ENCODE measurements at regions not wholly inside any gene's neighbourhood (a gene's known extent, or its start where the extent isn't known, plus 50 kb on each side); places are given as distances from the start of the nearest gene placed in this dataset.
"Not testable (repeated sequence)": the region's sequence is repeated elsewhere in the genome, so short reads cannot be mapped to it uniquely, and the experiment has no call there.

DNA sequence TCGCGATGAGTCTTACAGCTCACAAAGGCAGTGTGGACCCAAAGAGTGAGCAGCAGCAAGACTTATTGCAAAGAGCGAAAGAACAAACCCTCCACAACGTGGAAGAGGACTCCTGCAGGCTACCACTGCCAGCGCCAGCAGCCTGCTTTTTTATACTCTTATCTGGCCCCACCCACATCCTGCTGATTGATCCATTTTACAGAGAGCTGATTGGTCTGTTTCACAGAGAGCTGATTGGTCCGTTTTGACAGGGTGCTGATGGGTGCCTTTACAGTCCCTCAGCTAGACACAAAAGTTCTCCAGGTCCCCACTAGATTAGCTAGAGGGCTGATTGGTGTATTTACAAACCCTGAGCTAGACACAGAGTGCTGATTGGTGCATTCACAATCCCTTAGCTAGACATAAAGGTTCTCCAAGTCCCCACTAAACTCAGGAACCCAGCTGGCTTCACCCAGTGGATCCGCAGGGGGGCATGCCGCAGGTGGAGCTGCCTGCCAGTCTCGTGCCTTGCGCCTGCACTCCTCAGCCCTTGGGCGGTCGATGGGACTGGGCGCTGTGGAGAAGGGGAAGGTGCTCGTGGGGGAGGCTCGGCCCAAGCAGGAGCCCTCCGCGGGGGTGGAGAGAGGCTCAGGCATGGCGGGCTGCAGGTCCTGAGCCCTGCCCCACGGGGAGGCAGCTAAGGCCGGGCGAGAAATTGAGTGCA, 75.7 kb downstream of the QDPR start:
- not testable (repeated sequence) for ATAC-seq, H3K4me1 Mint-ChIP-seq

DNA sequence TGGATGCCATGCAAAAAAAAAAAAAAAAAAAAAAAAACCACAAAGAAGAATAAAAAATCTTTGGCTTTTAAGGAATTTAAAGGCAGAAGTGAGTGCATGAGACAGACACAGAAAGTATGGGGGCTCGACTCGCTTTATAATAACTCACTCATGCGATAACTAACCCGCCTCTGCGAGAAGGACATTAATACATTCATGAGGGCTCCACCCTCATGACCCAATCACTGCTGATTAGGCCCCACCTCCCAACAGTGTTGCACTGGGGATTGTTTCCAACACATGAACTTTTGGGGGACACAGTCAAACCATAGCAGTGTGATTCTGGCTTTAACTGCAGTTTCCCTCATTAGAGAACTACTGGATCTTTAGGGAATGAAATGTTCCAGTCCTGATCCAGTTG, 78.1 kb downstream of the QDPR start:
- H3K4me1 Mint-ChIP-seq, result no peaks in the 10 kb centered on the region
- ATAC-seq (no peak), DNase-seq (ENCODE audit: low spot score in 2 of 2) (no peak)
- no peaks in the 10 kb centered on the region for H3K36me3 Mint-ChIP-seq
- H3K9me3 Mint-ChIP-seq, result no peaks in the 10 kb centered on the region
- no peak overlapping the region for H3K4me3 Mint-ChIP-seq
- H3K27ac Mint-ChIP-seq, result no peak overlapping the region

More for the DNA sequence above, 75.7 kb downstream of the QDPR start:
- not testable (repeated sequence) for H3K9me3 Mint-ChIP-seq; H3K27ac Mint-ChIP-seq; H3K4me3 Mint-ChIP-seq; H3K36me3 Mint-ChIP-seq; DNase-seq (ENCODE audit: low spot score in 2 of 2)

DNA sequence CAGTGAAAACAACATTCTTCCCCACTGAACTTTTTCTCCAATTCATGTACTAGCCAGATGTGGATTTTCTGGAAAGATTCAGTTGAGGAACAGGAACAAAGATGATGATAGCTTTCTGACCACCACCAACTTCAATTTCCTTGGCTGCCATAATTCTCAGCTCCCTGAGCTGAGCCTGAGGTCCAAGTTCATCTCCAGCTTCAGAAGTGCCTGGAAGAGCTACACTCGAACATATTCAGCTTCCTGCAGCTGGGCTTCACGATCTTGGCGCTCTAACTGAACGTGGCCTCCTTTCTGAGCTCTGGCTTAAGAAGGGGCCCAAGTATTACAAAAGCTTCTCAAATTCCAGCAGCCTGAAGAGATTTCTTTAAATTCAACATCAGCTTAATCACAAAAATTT, 83.9 kb downstream of the QDPR start:
- Mint-ChIP-seq H3K4me1 (no peaks in the 10 kb centered on the region), H3K9me3 (no peaks in the 10 kb centered on the region), H3K27ac (no peak overlapping the region)

GRCh38 chr4:17426222-17426621, 85.7 kb downstream of the QDPR start:
- ATAC-seq (no peak), DNase-seq (ENCODE audit: low spot score in 2 of 2) (no peak)
- Mint-ChIP-seq H3K36me3 (no peaks in the 10 kb centered on the region), H3K9me3 (no peaks in the 10 kb centered on the region), H3K27ac (no peak overlapping the region), H3K4me1 (no peaks in the 10 kb centered on the region), H3K4me3 (no peak overlapping the region)

More for the DNA sequence above, 83.9 kb downstream of the QDPR start:
- no peak overlapping the region for H3K4me3 Mint-ChIP-seq
- no peaks in the 10 kb centered on the region for H3K36me3 Mint-ChIP-seq
- ATAC-seq, result no peak
- DNase-seq (ENCODE audit: low spot score in 2 of 2), result no peak

DNA sequence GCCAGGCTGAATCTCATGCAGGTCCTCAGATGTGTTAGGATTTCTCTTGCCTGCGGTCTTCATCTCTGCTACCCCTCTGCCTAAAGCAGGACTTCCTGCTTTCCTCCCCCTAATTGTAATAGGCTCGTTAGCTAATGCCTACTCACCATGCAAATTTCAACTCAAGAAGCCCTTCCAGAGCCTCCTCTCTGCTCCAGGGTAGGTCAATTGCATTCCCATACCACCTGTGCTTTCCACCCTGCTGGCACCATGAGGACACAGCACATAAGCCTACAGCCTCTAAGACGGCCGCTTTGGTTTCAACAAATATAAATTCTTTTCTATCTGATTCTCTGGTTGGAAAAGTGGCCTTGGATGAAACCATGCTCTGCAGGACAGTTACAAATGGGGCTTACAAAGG, 93.9 kb downstream of the QDPR start:
- ATAC-seq (no peak), DNase-seq (ENCODE audit: low spot score in 2 of 2) (no peak)
- H3K27ac Mint-ChIP-seq, result no peak overlapping the region
- H3K36me3 Mint-ChIP-seq, result no peaks in the 10 kb centered on the region
- peaks cover 5% of the 10 kb centered on the region for H3K9me3 Mint-ChIP-seq
- H3K4me3 Mint-ChIP-seq, result no peak overlapping the region
- no peaks in the 10 kb centered on the region for H3K4me1 Mint-ChIP-seq

DNA sequence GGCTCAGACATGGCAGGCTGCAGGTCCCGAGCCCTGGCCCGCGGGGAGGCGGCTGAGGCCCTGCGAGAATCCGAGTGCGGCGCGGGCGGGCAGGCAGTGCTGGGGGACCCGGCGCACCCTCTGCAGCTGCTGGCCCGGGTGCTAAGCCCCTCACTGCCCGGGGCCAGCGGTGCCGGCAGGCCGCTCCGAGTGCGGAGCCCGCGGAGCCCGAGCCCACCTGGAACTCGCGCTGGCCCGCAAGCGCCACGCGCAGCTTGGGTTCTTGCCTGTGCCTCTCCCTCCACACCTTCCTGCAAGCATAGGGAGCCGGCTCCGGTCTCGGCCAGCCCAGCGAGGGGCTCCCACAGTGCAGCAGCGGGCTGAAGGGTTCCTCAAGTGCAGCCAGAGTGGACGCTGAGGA, 97.5 kb downstream of the QDPR start:
- Mint-ChIP-seq H3K36me3 (no peaks in the 10 kb centered on the region), H3K4me1 (no peaks in the 10 kb centered on the region), H3K27ac (no peak overlapping the region), H3K4me3 (no peak overlapping the region), H3K9me3 (peaks cover 7% of the 10 kb centered on the region)
- DNase-seq (ENCODE audit: low spot score in 2 of 2) (no peak), ATAC-seq (no peak)

DNA sequence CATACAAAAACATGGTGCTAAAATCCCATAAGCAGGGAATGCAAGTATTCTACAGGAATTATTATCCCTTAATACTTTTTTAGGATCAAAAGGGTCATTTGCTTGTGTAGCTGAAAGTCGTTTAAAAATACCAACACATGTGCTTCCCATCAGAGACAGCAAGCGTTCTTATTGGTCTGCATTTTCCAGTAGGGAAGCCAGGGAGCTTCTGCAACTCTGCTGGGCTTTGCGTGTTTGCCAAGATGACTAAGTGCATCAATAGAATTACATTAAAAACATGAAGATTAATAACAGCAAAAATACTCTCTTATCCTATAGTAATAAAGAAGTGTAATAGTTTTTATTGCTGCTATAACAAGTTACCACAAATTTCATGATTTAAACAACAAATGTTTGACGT, 111.2 kb downstream of the QDPR start:
- Mint-ChIP-seq H3K9me3 (no peaks in the 10 kb centered on the region), H3K36me3 (no peaks in the 10 kb centered on the region), H3K27ac (no peak overlapping the region), H3K4me1 (no peaks in the 10 kb centered on the region), H3K4me3 (no peak overlapping the region)
- no peak for DNase-seq (ENCODE audit: low spot score in 2 of 2)
- no peak for ATAC-seq

- ATAC-seq (no peak), DNase-seq (ENCODE audit: low spot score in 2 of 2) (no peak)
- no peaks in the 10 kb centered on the region for H3K9me3 Mint-ChIP-seq
- H3K36me3 Mint-ChIP-seq, result no peaks in the 10 kb centered on the region
- no peaks in the 10 kb centered on the region for H3K4me1 Mint-ChIP-seq
- no peak overlapping the region for H3K4me3 Mint-ChIP-seq
- H3K27ac Mint-ChIP-seq, result no peak overlapping the region
These were observed 113.1 kb downstream of the QDPR start for GRCh38 chr4:17398805-17399204.

- Mint-ChIP-seq H3K36me3 (no peaks in the 10 kb centered on the region), H3K4me3 (no peak overlapping the region), H3K4me1 (no peaks in the 10 kb centered on the region), H3K27ac (no peak overlapping the region), H3K9me3 (no peaks in the 10 kb centered on the region)
- ATAC-seq, result no peak
- no peak for DNase-seq (ENCODE audit: low spot score in 2 of 2)
These were observed 113.9 kb downstream of the QDPR start for GRCh38 chr4:17398035-17398434.

- ATAC-seq, result no peak
These were observed 114.3 kb downstream of the QDPR start for GRCh38 chr4:17397611-17398010.

GRCh38 chr4:17385403-17385802, 126.5 kb downstream of the QDPR start:
- Mint-ChIP-seq H3K9me3 (no peaks in the 10 kb centered on the region), H3K36me3 (no peaks in the 10 kb centered on the region), H3K4me1 (peaks cover 20% of the 10 kb centered on the region), H3K4me3 (peak overlapping the region; percentile 44), H3K27ac (peak overlapping the region; percentile 69)
- ATAC-seq (peak; percentile 78), DNase-seq (ENCODE audit: low spot score in 2 of 2) (no peak)

More at GRCh38 chr4:17397611-17398010, 114.3 kb downstream of the QDPR start:
- Mint-ChIP-seq H3K36me3 (no peaks in the 10 kb centered on the region), H3K4me1 (no peaks in the 10 kb centered on the region), H3K4me3 (no peak overlapping the region), H3K27ac (no peak overlapping the region), H3K9me3 (no peaks in the 10 kb centered on the region)
- DNase-seq (ENCODE audit: low spot score in 2 of 2), result no peak

DNA sequence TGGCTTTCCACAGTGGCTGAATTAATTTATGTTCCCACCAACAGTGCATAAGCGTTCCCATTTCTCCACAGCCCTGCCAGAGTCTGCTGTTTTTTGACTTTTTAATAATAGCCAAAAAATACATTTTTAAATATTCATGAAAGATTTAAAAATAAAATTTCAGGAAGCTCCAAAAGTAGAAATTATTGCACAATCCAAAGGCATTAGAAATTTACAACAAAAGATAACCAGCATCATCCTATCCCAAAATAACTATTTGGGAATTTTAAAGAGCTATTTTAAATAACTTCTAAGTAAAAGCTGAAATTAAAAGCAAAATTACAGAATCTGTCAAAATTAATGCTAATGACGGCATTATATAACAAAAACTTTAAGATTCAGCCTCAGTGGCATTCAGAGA, 131.5 kb downstream of the QDPR start:
- no peaks in the 10 kb centered on the region for H3K9me3 Mint-ChIP-seq
- DNase-seq (ENCODE audit: low spot score in 2 of 2), result no peak
- no peak overlapping the region for H3K4me3 Mint-ChIP-seq
- ATAC-seq, result no peak
- H3K4me1 Mint-ChIP-seq, result peaks cover 10% of the 10 kb centered on the region
- no peak overlapping the region for H3K27ac Mint-ChIP-seq
- no peaks in the 10 kb centered on the region for H3K36me3 Mint-ChIP-seq

GRCh38 chr4:17376205-17376604, 135.7 kb downstream of the QDPR start:
- DNase-seq (ENCODE audit: low spot score in 2 of 2), result no peak
- no peak for ATAC-seq
- H3K27ac Mint-ChIP-seq, result no peak overlapping the region
- H3K9me3 Mint-ChIP-seq, result no peaks in the 10 kb centered on the region
- no peak overlapping the region for H3K4me3 Mint-ChIP-seq
- H3K4me1 Mint-ChIP-seq, result no peaks in the 10 kb centered on the region
- H3K36me3 Mint-ChIP-seq, result no peaks in the 10 kb centered on the region

GRCh38 chr4:17373666-17374065, 138.2 kb downstream of the QDPR start:
- ATAC-seq (no peak), DNase-seq (ENCODE audit: low spot score in 2 of 2) (no peak)
- H3K27ac Mint-ChIP-seq, result no peak overlapping the region
- H3K9me3 Mint-ChIP-seq, result no peaks in the 10 kb centered on the region
- no peak overlapping the region for H3K4me3 Mint-ChIP-seq
- no peaks in the 10 kb centered on the region for H3K36me3 Mint-ChIP-seq
- H3K4me1 Mint-ChIP-seq, result no peaks in the 10 kb centered on the region

DNA sequence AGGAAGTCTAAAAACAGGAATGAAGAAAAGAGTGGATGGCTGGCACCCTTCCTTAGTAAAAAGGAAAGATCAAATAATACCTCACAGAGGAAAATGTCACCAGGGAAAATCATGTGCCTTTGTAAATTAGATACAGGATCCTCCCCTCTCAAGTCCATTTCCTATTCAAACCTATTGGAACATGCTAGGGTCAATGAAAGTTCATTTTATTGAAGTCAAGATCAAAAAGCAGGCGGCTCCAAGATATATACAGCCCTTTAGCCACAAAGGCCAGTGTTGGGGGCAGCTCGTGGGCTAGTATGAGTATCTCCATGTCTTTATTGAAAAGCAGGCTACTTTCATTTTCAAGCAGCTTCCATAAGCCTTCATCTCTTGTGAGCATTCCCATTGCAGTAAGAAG, 141.1 kb downstream of the QDPR start:
- Mint-ChIP-seq H3K9me3 (no peaks in the 10 kb centered on the region), H3K4me3 (no peak overlapping the region), H3K27ac (no peak overlapping the region), H3K36me3 (no peaks in the 10 kb centered on the region), H3K4me1 (no peaks in the 10 kb centered on the region)
- DNase-seq (ENCODE audit: low spot score in 2 of 2) (no peak), ATAC-seq (no peak)

DNA sequence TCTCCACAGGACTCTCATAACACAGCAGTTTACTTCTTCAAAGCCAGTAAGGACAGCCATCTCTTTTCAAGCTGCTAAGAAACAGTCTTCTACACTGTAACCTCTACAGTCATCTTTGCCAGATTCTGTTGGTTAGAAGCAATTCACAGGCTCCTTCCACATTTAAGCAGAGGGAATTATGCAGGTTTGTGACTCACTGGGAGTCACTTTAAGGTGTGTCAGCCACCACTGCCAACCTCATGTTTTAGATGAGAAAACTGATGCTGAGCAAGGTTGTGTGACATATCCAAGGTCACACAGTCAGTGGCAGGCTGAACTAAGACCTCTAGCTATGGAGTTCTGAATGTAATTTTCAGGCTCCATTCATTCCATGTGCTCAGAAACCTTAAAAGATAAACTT, 143.5 kb downstream of the QDPR start:
- Mint-ChIP-seq H3K27ac (no peak overlapping the region), H3K4me1 (no peaks in the 10 kb centered on the region), H3K4me3 (no peak overlapping the region), H3K9me3 (no peaks in the 10 kb centered on the region), H3K36me3 (no peaks in the 10 kb centered on the region)
- ATAC-seq, result peak; percentile 54
- no peak for DNase-seq (ENCODE audit: low spot score in 2 of 2)

DNA sequence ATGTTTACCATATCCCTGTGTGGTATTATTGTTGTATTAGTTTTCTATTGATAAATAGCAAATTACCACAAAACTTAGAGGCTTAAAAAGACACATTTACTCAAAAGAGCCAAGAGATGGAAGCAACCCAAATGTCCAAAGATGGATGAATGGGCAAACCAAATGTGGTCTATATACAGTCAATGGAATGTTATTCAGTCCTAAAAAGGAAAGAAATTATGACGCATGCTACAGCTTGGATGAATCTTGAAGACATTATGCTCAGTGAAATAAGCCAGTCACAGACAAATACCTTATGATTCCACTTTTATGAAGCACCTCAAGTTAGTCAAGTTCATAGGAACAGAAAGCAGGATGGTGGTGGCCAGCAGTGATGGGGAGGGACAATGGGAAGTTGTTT, 144.7 kb downstream of the QDPR start:
- Mint-ChIP-seq H3K4me1 (no peaks in the 10 kb centered on the region), H3K9me3 (no peaks in the 10 kb centered on the region)
- no peak for ATAC-seq

More for the DNA sequence above, 144.7 kb downstream of the QDPR start:
- H3K36me3 Mint-ChIP-seq, result no peaks in the 10 kb centered on the region
- no peak overlapping the region for H3K4me3 Mint-ChIP-seq
- no peak for DNase-seq (ENCODE audit: low spot score in 2 of 2)
- H3K27ac Mint-ChIP-seq, result no peak overlapping the region

All from stimulated activated effector memory CD8-positive, alpha-beta T cell treated with anti-CD3 and anti-CD28 coated beads, Interleukin-12 subunit alpha, Interleukin-12 subunit beta, amount 100 ng/mL, for 72 hours (primary cell).